Lower lobe of right lung (tissue), 2 donors: ENCODE measurements at regions not wholly inside any gene's neighbourhood (a gene's known extent, or its start where the extent isn't known, plus 50 kb on each side); places are given as distances from the start of the nearest gene placed in this dataset.

Experiments
- ATAC-seq, 2 donors: fragments of 200-7000 bp; cut with Tn5 transposase; one replicate each; pipeline ENCODE4 v1.9.1; 2020 to 2022; ENCODE audit warnings: mild to moderate bottlenecking in 2 of 2, moderate library complexity in 2 of 2
- DNase-seq: peaks from one replicate; pipeline ENCODE4 v3.0.0-alpha.2; 2020
- H3K27ac ChIP-seq: fragments of 200-600 bp; one replicate; pipeline ENCODE4 v1.8.0; 2022
- H3K27me3 ChIP-seq: fragments of 200-600 bp; one replicate; pipeline ENCODE4 v1.8.0; 2022; ENCODE audit warnings: low read depth
- H3K36me3 ChIP-seq: fragments of 200-600 bp; one replicate; pipeline ENCODE4 v1.8.0; 2022; ENCODE audit warnings: mild to moderate bottlenecking
- H3K4me1 ChIP-seq: fragments of 200-600 bp; one replicate; pipeline ENCODE4 v1.8.0; 2022
- H3K4me3 ChIP-seq: fragments of 200-600 bp; one replicate; pipeline ENCODE4 v1.8.0; 2022; ENCODE audit warnings: mild to moderate bottlenecking
- H3K9me3 ChIP-seq: fragments of 200-600 bp; one replicate; pipeline ENCODE4 v1.8.0; 2022
- intact Hi-C: fragments of 100-400 bp; cut with DNase I; formaldehyde crosslinking; loops from one replicate; pipeline ENCODE4 v1.11.0; 2022
- TF ChIP-seq, protein P1 (sequence below): fragments of 200-600 bp; IDR thresholded peaks from one replicate; pipeline ENCODE4 v1.8.0; 2022; ENCODE audit warnings: antibody characterized with exemption, mild to moderate bottlenecking
- donor health status: DM: no; HTN: yes; CAD: no; lungs with severe emphysema.

GRCh38 chr2:7621018-7621814, 704.0 kb downstream of the RNF144A start:
- no peaks in the 10 kb centered on the region for H3K36me3 ChIP-seq
- DNase-seq (no peak), ATAC-seq (no peak)
- H3K27ac ChIP-seq, result no peak overlapping the region
- H3K4me3 ChIP-seq, result no peak overlapping the region
- no peaks in the 10 kb centered on the region for H3K4me1 ChIP-seq
- intact Hi-C loops, result no loop called here
- no peaks in the 10 kb centered on the region for H3K27me3 ChIP-seq
- TF ChIP-seq, protein P1, sequence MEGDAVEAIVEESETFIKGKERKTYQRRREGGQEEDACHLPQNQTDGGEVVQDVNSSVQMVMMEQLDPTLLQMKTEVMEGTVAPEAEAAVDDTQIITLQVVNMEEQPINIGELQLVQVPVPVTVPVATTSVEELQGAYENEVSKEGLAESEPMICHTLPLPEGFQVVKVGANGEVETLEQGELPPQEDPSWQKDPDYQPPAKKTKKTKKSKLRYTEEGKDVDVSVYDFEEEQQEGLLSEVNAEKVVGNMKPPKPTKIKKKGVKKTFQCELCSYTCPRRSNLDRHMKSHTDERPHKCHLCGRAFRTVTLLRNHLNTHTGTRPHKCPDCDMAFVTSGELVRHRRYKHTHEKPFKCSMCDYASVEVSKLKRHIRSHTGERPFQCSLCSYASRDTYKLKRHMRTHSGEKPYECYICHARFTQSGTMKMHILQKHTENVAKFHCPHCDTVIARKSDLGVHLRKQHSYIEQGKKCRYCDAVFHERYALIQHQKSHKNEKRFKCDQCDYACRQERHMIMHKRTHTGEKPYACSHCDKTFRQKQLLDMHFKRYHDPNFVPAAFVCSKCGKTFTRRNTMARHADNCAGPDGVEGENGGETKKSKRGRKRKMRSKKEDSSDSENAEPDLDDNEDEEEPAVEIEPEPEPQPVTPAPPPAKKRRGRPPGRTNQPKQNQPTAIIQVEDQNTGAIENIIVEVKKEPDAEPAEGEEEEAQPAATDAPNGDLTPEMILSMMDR, result no peak
- H3K9me3 ChIP-seq, result no peaks in the 10 kb centered on the region

- intact Hi-C loops, result no loop called here
- H3K4me3 ChIP-seq, result no peak overlapping the region
- TF ChIP-seq, protein P1, result no peak
- no peaks in the 10 kb centered on the region for H3K4me1 ChIP-seq
- H3K36me3 ChIP-seq, result no peaks in the 10 kb centered on the region
- no peaks in the 10 kb centered on the region for H3K9me3 ChIP-seq
- no peaks in the 10 kb centered on the region for H3K27me3 ChIP-seq
- no peak for DNase-seq
- no peak overlapping the region for H3K27ac ChIP-seq
- no peak for ATAC-seq
Measured at GRCh38 chr2:7625392-7626138, 708.4 kb downstream of the RNF144A start.

- Histone ChIP-seq H3K4me1 (no peaks in the 10 kb centered on the region), H3K36me3 (no peaks in the 10 kb centered on the region), H3K27me3 (no peaks in the 10 kb centered on the region), H3K4me3 (no peak overlapping the region), H3K9me3 (no peaks in the 10 kb centered on the region), H3K27ac (no peak overlapping the region)
- no peak for DNase-seq
- no peak for ATAC-seq
- TF ChIP-seq, protein P1, result no peak
- intact Hi-C loops, result no loop called here
Measured at GRCh38 chr2:7626139-7626537, 708.9 kb downstream of the RNF144A start.

- Histone ChIP-seq H3K27ac (no peak overlapping the region), H3K4me1 (no peaks in the 10 kb centered on the region), H3K9me3 (no peaks in the 10 kb centered on the region), H3K36me3 (no peaks in the 10 kb centered on the region), H3K27me3 (no peaks in the 10 kb centered on the region), H3K4me3 (no peak overlapping the region)
- ATAC-seq (no peak), DNase-seq (no peak)
- TF ChIP-seq, protein P1, result no peak
- intact Hi-C loops, result no loop called here
Measured at GRCh38 chr2:7627583-7627982, 710.4 kb downstream of the RNF144A start.

- intact Hi-C loops, result no loop called here
- no peaks in the 10 kb centered on the region for H3K9me3 ChIP-seq
- no peaks in the 10 kb centered on the region for H3K27me3 ChIP-seq
- H3K27ac ChIP-seq, result no peak overlapping the region
- no peaks in the 10 kb centered on the region for H3K4me1 ChIP-seq
- no peaks in the 10 kb centered on the region for H3K36me3 ChIP-seq
- H3K4me3 ChIP-seq, result no peak overlapping the region
- DNase-seq (no peak), ATAC-seq (no peak)
- TF ChIP-seq, protein P1, result no peak
Measured at GRCh38 chr2:7632420-7632819, 715.2 kb downstream of the RNF144A start.
